ENCODE measurements at regions not wholly inside any gene's neighbourhood (a gene's known extent, or its start where the extent isn't known, plus 50 kb on each side); places are given as distances from the start of the nearest gene placed in this dataset.
"Not testable (repeated sequence)": the region's sequence is repeated elsewhere in the genome, so short reads cannot be mapped to it uniquely, and the experiment has no call there.

DNA sequence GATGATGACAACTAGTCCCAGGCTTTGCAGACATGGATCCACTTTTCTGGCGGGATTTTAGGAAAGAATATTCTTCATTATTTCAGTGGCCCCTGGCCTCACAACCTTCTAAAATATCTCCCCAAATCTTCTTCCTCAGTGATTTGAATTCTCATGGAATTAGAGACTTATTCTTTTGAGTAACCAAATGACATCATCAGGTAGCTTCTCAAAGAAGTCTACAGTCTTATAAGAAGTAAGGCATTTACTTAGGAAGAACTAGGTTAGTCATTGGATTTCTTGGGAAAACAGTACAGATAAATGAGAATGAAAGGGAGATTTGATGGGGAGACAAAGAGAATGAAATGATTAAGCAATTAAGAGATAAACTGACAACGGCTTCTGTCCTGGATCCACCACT, 201.1 kb upstream of the PROX1 start:
- DNase-seq = no peak
- no peak for ATAC-seq

DNA sequence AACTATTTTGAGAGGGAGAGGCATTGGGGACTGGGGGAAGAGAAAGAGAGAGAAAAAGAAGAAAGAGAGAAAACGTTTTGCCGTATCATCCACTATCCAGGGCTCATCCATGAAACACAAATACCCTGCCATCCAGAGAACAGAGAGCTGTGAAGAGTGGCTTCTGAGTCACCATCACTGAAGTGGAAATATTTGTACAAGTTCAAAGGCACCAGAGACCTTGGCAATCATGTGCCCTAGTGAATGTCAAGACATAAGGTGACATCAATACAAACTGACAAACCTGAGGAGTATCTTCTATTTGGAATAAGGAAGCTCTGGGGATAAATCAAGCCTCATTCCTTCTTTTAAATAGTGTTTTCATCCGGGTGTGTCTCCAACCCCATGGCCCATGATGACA, 197.2 kb upstream of the PROX1 start:
- DNase-seq (no peak), ATAC-seq (no peak)

DNA sequence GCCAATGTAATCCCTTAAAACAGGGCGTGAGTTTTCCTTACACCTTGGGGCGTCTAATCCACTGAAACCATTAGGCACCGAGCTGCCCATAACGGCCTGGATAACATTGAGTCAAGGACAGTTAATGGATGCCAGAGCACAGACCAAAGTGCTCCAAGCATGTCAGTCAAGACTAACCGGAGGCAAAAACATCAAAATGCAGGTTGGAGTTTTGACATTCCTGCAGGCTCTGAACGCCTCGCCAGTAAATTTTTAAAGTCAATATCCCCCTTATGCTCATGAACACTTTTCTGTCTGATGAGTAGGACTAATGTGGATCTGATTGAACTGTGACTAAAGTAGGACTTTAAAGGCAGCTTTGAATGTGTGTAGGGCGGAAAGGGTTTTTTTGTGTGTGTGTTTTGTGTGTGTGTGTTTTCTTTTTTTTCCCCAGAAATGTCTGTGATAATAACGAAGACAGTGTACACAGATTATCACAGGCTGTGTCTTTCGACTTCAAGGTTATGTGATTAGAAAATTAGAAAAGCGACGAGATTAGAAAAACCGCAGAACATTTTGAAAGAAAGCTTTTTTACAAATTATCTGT, 194.2 kb upstream of the PROX1 start:
- ATAC-seq = no peak
- no peak for DNase-seq

DNA sequence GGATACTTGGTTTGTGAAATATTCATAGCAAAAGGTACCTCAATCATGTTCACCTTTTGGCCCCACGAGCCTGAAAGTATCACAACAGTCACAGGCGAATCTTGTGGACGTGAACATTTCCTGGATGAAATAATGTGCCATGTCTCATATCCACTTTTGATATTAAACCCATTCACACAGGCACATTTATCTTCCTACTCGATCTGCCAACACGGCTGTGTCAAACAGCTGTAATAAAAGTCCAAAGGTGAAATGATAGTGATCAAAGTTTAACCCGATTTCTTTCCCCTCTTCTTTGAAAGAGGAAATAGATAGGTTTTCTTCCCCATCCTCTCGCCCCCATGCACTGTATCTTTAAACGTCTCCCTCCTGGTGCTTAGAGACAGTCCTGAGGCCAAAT, 191.2 kb upstream of the PROX1 start:
- ATAC-seq (no peak), DNase-seq (no peak)

DNA sequence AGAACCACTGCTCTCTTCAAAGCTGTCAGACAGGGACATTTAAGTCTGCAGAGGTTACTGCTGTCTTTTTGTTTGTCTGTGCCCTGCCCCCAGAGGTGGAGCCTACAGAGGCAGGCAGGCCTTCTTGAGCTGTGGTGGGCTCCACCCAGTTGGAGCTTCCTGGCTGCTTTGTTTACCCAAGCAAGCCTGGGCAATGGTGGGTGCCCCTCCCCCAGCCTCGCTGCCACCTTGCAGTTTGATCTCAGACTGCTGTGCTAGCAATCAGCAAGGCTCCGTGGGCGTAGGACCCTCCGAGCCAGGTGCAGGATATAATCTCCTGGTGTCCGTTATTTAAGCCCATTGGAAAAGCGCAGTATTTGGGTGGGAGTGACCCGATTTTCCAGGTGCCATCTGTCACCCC, 179.5 kb upstream of the PROX1 start:
- DNase-seq, ATAC-seq: not testable (repeated sequence)

DNA sequence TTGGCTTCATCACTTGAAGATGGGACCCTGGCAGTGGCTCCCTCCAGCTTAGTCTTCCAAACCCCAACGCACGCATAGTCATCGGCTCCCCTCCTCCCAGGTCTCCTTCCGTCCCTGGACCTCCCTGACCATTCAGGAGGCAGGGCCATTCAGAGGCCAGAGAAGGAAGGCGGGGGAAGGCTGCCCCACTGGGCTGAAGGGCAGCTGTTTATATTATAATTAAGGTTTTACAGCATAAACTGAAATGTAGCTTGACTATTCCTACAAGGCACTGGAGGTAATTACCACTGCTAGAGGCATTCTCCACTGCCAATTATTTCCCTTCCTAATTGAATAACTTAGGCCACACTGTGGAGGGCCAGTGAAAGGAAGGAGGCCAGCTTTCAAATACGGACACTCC, 170.6 kb upstream of the PROX1 start:
- no peak for ATAC-seq

DNA sequence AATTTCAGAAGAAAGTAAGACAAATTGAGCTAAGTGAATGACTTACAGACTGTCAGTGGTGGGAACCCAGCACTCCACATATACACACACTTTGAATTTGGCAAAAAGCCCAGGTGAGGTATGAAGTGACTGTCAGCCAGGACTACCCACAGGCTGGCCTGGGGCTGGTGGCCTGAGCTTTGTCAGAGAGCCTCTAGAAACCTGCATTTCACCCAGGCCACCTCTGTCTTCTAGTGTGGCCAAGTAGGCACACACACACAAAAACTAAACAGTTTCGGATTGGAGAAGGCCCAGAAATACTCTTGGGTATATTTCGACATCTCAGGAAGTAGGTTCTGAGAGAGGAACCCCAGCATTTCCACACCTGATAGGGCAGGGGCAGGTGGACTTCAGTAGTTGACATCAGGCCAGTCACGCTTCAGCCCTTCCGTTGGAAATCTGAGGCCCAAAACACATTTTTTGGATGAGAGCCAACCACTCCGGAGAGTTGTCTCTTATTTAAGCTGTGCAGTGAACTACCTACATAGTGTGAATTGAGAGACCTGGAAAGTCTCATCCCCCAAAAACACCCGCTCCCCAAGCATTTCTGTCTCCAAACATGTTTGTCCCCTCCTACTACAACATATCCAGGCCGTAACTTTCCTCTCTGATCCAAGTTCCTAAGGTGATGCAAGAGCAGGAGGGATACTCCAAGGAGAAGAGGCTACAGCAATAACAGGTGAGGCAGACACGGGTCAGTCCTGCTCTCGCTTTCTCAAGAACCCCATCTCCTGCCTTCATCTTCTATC, 167.2 kb upstream of the PROX1 start:
- ATAC-seq = no peak
- no peak for DNase-seq

More for the DNA sequence above, 170.6 kb upstream of the PROX1 start:
- no peak for DNase-seq

DNA sequence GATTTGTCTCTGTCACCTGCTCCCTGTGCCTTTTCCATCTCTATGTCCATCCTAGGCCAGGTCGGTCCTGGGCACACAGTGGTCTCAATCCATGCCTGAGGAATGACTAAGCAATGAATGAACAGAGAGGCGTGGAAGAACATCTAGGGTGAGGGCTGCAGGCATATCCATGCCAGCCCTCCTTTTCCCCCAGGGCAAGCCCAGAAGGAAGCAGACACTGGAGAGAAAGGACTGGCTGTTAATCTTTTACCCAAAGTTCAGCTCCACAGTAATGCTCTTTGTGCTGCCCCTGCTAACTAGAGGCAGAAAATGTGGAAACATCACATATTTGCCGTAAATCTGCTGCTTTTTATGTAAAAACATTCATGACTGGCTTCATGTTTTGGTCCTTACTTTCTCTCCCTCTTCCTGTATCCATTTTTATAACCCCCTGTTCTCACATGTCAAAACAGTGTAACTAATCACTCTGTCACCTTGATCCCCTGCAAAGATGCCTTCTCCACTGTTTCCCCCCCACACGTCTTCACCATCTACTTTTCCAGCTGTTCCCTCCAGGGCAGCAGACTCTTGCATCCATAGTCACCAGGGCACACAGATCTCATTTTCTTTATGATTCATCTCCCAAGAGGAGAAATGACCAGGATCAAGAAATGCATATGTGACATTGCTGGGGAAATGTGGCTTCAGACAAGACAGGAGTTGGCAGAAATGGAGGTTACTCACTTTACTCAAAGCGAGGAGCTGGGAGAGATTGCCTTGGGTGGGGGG, 166.4 kb upstream of the PROX1 start:
- DNase-seq = no peak
- no peak for ATAC-seq

DNA sequence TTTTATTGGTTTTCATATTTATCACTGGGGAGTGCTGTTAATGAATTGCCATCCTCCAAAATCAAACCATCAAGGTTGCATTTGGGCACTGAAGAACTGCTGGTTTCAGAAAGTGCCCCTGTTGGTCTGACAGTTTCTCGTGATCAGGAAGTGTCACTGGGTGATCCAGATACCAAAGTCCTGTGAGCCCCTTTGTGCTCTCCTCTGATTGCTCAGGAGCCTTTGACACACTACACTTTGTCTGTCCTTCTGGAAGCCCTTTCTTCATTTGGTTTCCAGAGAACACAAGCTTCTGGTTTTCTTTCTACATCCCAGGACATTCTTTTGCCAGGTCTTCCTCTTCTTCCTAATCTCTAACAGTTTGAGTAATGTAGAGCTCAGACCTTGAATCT, 165.8 kb upstream of the PROX1 start:
- DNase-seq = no peak
- ATAC-seq = no peak

DNA sequence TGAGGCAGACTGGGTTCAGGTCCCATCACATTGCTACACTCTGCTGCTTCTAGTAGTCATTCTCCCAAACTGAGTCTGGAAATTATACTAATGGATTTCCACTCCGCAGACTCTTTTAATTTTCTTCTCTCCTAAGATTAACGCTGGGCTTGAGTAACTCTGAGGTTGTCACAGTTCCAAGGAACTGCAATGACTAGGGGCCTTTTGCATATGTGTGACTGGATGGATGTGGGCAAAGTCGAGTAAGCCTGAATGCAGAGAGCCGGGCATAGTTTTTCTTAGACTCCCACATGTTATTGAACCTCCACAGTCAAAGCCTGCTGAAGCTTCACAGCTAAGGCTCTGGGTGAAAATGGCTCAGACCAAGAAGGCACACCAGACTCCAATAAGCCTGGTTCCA, 160.9 kb upstream of the PROX1 start:
- ATAC-seq (no peak), DNase-seq (no peak)

DNA sequence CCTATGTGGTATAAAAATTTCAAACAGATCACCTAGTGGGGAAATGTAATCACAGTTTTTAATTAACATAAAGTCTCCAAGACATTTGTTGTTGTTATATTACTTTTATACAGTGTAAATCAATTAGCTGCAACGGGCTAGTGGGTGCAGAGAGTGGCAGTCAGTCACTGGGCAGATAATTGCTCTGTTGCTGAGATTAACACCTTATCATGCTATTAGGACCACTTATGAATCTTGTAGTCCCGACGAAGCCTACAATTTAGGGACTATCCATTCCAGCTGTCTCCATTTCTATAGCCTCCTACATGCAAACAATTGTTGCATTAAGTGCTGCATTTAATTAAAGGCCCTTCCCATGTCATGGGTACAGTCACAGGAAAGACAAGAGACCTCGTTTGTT, 158.9 kb upstream of the PROX1 start:
- ATAC-seq = no peak
- DNase-seq = no peak

DNA sequence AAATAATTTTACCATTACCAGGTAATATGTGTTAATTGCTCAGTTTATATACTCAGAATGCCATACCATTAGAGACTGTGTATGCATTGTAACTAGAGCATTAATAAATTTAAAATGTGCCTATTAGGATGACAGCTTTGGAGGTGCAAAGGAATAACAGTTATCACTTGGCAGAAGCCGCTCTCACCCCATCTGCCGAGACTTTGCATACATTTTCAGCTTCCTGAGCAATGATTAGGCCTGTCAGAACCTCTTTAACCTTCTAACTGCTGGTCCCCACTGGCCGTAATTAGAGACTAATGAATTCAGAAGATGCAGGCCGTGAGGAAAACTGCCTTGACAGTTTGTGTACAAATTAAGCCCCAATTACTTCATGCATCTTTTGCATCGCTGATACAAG, 158.0 kb upstream of the PROX1 start:
- ATAC-seq (no peak), DNase-seq (no peak)

DNA sequence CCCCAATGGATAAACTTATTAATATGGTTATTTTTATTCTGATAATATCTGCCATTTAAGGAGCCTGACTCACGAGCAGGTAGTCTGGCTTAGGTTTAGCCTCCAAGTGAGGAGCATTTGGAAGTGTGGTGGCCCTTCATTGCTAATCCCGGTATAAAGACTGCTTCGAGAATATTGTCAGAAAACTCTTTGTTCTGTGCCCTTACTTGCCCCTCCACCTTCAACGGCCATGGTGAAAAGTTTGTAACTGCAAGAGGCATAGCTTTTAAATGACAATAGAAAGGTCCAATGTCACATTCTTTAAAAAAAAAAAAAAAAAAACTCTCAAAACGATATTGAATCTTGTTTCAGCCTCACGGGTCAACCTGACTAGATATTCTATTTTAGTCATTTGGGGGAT, 157.4 kb upstream of the PROX1 start:
- DNase-seq = no peak
- ATAC-seq = no peak

DNA sequence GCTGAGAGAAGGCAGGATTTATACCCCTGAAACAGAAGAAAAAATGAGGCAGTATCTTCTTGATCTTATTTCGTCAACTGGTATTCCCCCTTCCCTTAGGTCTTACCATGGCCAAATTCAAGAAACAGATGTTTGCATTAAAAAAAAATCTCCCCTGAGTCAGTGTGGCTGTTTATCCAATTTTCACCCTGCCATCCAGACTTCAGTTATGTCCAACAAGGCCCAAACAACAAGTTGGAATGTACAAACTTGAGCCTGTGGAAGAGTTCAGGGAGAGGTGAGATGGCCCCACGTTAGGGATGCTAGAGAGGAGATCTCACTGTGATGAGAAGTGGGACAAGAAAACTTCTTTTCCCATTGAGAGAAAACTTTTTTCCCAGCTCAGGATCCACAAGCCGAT, 147.2 kb upstream of the PROX1 start:
- DNase-seq = no peak
- no peak for ATAC-seq

DNA sequence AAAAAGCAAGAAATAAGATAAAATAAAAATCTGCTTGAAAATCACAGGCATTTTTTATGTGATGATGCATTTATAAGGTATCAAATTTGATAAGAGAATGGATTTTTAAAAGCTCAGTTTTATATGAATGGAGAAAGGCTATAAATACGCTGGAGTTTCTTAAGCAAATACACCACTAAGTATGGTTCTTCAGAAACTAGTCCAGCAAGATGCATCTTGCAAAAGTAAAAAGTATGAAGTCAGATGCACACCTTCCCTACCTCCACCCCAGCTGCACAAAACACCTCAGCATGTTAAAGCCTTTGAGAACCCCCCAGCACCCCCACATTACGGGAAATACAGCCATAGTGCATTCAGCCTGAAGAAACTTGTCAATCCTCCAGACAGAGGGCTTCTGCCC, 143.1 kb upstream of the PROX1 start:
- no peak for DNase-seq
- ATAC-seq = no peak

DNA sequence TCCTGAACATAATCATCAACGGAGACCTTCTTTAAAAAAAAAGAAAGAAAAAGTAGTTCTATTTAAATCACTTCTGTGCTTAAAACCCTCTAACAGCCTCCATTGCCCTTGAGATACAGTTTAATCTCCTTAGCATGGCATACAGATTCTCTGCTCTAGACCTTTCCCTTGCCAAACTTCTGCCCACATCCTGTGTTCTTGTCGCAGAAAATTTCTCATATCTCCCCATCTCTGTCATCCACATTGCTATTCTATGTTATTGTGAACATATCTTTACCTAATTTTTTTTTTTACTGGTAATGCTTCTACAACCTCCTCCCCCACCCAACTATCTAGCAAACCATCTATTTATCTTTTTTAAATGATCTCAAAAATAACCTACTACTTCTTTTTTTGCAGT, 135.7 kb upstream of the PROX1 start:
- ATAC-seq (no peak), DNase-seq (no peak)

DNA sequence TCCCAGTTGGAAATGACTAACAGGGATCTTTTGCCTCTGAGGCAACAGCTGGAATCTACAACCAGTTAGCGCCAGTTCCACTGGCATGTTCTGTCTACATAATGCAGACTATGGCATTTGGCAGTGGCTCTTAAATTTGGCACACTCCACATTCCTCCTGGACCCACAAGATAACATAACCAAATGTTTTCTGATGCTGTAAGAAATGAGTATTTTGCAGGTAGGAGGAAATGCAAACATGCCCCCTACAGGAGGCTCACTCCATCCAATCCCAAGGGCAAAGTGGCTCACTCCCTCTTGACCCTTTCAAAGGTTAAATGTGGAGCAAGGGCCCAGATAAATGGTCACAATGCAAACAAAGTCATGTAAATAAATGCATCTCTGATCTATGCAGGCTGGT, 129.2 kb upstream of the PROX1 start:
- ATAC-seq (no peak), DNase-seq (no peak)

DNA sequence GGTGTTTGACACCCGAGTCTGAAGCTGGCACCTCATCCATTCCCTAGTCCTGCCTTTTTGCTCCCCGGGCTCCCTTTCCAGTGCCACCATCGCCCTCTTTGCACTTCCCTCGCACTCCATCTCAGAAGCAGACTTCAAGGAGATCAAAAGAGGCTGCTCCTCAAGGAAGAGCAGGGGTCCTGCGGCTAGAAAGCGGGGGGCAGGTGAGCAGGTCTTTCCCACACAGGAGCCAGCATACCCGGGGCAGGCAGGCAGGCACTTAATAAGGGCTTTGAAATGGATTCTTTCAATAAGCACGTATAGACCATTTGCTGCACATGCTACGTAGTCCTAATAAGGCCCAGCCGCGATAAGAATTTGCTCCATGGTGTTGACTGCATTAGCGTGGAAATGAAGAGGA, 125.9 kb upstream of the PROX1 start:
- DNase-seq (no peak), ATAC-seq (no peak)

DNA sequence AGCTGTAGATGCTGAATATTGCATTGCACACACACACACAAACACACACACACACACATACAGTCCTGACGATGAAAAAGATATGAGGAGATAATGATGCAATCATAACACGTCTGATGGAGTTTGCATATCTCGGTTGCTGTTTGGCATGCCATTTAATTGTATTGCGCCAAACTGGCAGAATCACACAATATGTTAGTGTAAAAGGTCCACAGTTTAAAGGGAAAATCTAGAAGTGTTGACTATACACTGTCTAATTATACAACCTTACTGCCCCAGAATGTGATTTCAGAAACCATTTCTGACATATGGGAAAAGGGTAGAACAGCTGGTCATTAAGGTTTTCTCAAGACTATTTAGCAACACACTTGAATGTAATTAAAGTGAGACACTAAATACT, 123.7 kb upstream of the PROX1 start:
- DNase-seq = no peak
- ATAC-seq = no peak

DNA sequence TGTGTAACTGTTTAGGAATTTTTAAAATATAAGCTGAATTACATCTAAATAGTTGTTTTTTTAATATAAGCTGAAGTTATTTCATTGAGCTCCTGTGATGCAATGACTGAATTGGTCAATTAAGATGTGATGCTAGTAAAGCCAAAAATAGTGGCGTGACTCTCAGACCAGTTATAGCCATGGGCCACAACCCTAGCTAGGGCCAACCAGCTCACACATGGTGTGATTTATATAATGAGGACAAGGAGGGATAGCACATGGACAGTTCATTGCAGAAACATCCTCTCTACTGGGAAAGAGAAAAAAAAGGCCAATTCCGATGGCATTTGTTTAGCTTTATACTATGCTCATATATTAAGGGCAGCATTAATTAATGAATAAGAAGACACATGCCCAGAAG, 119.3 kb upstream of the PROX1 start:
- DNase-seq = no peak
- ATAC-seq = no peak

DNA sequence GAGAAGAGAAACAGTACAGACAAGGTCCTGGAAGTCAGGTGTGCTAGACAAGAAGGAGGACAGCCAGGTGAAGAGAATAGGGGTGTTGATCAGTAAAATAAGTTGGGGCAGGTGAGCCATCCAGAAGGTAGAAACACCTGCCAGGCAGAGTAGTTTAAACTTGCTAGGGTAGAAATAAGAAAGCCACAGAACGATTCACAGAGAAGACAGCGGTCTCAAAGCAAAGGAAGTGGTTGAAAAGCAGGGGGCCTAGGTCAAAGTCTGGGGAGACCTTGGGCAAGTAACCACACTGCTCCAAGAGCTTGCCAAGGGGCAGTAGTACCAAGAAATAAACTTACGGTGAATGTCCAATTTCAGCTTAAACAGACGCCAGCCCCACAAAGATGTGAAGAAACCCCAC, 116.6 kb upstream of the PROX1 start:
- no peak for ATAC-seq
- no peak for DNase-seq

DNA sequence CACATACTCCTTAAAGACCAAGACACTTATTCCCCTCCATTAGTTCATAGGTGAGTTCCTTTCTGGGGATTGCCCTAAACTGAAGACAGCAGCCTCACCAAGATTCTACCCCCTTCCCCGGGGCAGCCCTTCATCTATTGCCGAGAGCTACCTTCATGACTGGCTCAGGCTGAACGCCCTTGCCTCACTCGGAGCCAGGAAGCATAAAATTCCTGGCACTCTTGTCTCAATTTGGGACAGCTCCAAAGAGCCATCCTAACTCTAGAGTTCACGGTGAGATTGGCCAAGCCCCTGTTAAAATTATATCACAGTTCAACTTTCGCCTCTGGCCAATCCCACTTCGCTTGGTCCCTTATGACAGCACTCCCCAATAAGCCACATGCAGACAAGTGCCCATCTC, 113.0 kb upstream of the PROX1 start:
- ATAC-seq (no peak), DNase-seq (no peak)

DNA sequence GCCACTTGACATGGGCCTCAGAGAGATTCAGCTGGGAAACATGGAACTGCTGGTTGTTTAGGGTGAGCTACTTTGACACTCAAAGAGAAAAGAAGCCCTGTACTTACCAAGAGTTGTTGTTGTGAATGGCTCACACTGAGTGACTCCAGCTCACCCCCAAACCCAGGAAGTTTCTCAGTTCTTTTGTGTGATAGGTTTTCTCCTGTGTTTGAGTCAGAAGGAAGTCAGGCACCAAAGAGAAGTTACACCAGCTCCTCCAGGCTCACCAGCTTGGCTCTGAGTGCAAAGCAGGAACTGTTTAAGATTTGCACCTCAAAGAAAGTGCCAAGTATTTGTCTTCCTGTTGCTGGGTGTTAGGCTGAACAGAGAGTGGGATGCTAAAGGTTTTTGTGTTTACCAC, 111.2 kb upstream of the PROX1 start:
- DNase-seq (no peak), ATAC-seq (no peak)

DNA sequence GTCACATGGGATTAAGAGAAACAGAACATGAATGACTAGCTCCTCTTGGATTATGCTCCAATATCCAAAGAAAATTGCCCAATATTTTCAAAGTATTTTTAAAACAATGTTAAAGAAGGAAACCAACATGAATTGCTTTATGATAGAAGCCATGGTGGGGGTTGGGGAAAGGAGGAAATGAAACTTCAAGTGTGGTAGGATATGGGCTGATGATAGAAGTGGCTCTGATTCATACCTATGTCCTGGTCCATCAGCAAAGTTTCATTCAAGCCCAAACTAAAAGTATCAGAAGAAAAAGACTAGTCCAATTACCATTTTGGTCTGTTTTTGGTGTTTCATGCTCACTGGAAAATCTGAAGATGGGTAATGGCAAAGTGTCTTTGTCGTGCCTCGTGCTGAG, 104.2 kb upstream of the PROX1 start:
- DNase-seq (no peak), ATAC-seq (no peak)
